GM19025 (cell line): ENCODE measurements at regions not wholly inside any gene's neighbourhood (a gene's known extent, or its start where the extent isn't known, plus 50 kb on each side); places are given as distances from the start of the nearest gene placed in this dataset.

Experiments
- ATAC-seq: cut with Tn5 transposase; IDR thresholded peaks from one replicate; pipeline ENCODE4 v1.9.1; 2021; ENCODE audit warnings: mild to moderate bottlenecking, low read depth, moderate library complexity; ENCODE audit not compliant: unreplicated experiment

DNA sequence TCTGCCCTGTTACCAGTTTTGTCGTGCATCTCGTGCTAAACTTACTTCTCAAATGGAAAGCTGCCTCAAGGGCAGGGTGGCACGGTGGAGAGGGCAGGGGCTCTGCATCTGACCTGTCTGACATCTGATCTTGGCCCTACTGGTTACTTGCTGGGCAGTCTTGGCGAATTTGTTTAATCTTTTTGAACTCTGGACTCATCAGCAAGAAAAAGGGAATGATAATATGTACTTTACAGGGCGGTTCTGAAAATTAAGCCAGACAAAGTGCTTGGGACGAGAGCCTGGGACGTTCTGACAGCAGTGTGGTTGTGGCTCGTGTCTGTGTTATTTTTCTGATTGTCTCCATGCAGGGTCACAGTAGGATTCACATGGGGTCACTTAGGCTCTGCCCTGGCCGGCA lies 659.3 kb downstream of the VRK1 start:
- ATAC-seq, result no peak

DNA sequence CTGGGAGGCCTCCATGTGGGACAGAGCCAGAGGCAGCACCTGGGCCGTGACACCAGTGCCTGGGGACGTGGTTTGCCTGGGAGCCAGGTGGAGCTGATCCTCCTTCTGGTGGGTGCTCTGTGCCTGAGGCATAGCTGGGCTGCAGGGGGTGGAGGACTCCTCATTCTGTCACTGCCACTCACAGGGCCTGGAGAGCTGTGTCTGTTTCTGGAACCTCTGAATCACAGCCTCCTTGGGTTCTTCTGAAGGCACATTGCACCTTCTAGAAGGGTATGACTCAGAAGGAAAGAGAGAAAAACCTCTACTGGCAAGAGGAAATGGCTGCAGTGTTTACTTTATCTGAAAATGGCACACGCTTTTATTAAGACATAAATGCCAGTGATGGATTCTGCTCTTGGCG lies 659.8 kb downstream of the VRK1 start:
- no peak for ATAC-seq

DNA sequence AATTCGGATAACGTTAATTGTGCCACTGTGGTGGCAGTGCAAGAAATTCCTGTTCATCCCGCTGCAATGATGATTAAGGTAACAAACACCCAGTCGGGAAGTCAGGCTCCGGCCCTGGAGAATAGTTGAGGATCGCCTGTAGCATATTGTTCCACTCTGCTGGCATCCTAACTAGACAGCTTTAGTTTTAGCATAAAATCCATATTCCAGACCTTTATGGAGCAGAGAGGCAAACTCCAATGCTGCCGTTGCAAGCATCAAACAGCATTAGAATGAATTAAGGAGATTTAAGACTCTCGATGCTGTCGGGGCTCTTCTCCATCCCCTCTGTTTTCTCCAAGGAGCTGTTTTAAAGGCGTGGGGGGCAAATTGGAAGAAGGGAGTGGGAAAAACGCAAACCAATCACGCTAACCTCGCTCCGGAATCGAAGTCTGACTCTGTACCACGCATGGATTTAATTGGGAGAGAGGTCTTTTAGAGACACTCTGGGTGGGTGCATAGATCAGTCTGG lies 660.4 kb downstream of the VRK1 start:
- ATAC-seq, result no peak

DNA sequence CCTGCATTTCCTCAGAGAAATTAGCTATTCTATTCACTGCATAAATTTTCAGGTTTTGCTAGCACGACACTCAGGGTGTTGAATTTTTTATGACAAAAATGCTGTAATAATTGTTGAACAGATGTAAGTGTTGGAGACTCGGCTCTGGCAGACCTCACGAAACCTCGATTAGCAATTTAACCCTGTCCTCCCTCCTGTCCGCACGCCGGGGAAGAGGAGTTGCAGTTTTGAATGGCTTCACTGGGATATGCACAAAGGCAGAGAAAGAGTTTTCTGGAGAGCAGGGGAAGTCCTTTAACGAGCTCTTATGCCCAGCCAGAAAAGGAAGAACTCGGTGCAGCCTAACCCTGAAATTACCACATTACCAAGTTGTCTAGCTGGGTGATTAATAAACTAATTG lies 661.1 kb downstream of the VRK1 start:
- ATAC-seq, result no peak

DNA sequence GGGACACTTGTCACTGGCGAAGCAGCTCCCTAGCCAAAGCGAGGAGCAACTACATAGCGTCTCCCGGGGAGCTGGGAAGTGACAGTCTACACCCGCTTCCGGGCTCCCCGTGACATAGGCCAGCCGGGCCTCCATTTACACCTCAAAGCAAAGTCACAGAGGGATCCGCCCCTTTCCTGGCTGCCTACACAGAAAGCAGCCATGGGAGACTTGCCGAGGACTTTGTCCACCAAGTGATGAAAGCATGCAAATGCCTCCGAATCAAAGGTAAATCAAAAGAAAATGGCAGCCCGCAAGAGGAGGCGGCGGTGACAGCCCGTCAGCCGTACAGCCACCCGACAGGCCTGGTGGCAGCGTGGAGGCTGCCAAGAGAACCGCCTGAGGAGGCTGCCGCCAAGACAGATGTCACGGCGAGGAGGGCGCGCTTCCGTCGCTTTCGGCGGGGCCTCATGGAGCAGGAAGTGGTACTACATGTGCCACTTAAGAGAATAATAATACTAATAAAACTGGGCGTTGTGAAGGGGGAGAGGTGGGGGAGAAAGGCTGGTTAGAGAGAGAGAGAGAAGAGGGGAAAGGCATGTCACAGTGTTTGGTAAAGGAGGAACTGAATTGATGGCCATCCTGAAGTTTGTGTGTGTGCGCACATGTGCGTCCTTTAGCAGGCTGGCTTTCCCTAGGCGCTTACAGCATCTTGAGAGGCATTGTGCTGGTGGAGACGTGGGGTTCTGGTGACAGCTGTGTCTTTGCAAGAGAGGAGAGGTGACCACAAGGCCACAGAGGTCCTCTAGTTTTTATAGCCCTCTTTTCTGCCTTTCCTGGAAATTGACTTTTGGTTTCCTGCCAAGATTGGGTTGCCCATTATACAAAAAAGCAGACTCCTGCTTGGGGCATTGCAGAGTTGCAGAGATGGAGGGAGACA lies 661.7 kb downstream of the VRK1 start:
- no peak for ATAC-seq

DNA sequence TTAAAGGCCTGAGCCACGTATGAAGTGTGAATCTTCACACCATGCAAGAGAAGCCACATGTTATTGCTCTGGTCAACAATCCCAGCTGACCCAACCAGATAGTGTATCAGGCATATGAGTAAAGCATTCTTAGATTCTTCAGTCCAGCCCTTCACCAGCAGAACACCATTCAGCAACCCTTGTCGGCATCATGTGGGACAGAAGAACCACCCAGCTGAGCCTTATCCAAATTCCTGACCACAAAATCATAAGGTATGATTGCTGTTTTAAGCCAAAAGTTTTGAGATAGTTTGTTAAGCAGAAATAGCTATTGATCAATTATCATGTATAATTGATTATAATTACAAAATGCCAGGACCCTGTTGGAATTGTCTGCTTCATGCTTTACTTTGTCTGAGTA lies 664.9 kb downstream of the VRK1 start:
- no peak for ATAC-seq

DNA sequence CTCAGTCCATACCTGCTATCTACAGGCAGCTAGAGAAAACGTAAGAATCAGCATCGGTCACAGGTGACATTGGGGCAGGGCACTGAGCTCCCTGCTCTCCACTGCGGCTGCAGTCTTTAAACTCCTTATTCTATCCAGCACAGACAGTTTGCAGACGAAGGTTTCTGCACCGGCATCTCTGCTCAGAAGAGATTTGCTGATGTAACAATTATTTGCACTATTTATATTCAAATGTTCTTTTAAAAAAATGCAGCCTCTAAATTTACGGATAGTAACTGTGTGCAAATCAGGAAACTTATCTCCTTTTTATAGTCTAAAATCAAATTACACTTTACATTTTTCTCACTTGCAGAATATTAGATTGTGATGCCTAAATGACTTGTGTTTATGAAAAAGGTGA lies 671.0 kb downstream of the VRK1 start:
- no peak for ATAC-seq

DNA sequence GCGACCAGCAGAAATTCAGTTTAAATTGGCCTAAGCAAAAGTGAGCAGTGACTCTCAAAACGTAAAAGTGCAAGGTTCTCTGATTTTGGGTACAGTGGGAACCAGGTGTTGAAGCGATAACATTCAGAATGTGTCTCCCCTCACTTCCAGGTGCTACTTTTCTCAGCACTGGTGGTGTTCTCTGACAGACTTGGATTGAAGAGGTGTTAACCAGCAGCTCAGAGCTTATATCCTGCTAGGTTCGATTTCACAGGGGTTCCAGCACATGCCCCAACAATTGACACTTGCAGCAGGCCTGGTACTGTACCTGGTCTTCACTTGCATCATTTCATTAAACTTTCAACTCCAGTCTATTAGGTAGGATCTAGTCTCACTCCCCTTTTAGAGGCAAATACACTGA lies 680.2 kb downstream of the VRK1 start:
- ATAC-seq, result no peak

DNA sequence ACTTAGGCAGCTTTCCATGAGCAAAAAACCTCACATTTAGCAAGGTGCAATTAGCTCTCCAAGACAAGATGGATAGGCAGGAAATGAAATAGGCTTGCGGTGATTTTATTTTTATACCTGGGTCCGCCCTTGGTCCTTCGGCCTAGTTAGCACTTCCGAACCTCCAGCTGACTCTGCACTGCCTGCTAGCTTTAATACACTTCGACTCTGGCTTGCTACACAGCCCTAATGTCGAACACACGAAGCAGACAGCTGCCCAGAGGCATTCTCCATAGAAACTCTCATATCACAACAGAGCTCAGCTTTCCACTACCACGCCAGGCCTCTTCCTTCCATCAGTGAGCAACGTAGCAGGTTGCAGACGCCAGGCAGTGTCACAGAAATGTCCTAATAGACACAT lies 688.0 kb downstream of the VRK1 start:
- ATAC-seq, result no peak

DNA sequence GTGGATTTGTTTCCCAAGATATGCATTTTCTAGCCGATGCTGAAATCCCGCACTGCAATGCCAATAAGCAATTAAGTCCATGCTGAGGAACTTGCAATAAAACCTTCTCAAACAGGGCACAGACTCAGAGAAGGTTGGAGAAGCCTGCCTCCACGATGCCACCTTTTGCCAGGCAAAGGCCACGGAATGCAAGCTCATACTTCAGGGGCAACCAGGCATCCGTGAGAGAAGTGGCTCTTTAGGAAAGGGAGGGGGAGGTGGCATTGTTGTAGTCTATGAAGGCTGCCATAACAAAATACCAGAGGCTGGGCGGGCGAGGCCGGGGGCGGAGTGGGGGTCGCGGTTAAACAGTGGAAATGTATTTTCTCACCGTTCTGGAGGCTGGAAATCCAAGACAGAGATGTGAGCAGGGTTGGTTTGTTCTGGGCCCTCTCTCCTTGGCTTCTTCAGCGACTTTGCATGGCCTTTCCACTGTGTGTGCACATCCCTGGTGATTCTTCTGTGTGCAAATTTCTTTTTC lies 689.5 kb downstream of the VRK1 start:
- ATAC-seq, result no peak

DNA sequence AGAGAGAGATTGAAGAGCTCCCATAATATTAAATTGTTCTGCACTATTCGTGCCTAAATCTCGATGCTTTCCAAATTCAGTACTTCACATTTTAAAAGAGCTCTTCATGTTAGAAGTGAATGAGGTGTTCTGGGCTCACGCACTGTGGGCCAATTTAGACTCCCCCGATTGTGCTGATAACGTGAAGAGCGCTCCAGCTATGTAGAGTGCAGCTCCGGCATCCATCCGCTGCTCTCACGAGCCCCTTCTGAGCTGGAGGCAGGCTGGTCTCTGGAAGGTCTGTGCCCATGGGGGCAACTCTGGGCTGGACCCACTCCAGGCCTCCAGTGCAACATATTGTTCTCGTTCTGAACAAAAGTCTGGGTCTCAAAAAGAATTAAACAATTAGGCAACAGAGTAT lies 692.6 kb downstream of the VRK1 start:
- no peak for ATAC-seq

DNA sequence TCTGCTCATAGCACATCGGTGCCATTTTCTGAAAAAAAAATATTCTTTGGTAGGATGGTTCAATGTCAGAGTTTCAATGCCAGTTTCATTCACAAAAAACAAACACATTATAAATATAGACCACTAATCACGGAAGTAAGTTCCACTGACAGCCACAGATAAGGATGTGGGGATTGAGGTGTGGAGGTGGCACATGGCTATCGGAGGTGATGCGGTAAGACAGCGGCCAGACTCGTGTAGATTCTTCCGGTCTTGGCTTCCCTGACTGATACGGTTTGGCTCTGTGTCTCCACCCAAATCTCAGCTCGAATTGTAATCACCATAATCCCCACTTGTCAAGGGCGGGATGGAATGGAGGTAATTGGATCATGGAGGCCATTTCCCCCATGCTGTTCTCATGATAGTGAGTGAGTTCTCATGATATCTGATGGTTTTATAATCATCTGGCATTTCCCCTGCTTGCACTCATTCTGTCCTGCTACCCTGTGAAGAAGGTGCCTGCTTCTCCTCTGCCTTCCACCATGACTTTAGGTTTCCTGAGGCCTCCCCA lies 693.4 kb downstream of the VRK1 start:
- ATAC-seq, result no peak

DNA sequence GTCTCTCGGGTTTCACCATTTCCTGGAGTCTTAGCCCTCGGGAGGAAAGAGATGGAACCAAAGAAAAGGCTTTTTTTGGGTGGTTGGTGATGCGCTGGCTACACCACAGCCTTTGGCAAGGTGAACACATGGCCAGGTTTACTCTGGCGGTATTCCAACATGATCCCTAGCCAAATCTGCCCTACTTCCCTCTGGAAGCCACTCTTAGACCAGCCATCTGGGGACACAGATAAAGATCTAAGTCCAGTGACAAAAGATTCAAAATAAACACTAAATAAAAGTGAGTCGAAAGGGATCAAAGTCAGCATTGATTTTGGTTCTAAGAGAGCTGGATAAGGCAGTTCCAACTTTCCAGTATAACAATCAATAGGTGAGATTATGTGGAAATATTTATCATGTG lies 694.5 kb downstream of the VRK1 start:
- no peak for ATAC-seq

DNA sequence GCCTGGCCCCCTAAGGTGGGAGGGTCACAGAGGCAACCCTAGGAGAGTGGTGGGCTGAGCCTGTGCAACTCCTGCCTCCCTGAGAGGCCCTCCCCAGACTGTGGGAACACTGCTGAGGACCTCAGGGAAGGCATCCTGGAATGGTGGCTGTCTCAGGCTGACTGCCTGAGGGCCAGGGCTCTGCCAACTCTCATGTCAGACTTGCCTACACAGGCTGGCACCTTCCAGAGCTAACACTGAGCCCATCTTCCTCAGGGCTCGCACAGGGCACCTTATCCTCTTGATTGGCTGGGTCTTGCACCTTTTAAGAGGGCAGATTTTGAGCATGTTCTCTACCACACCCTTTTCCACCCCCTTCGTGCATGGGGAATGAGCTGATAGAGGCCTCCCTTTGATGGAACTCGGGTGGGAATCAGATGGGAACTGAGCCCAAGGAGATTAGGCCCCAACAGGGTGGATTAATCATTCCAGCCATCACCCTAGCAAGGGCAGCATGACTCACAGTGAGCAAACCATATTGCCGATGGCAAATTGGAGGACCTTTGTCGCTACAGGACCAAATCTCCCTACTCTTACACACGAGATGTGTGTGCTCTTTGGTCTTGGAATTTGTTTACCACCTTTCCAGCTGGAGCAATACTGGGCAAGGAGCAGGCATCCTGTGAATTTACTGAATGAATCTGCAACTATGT lies 702.8 kb downstream of the VRK1 start:
- ATAC-seq, result no peak

DNA sequence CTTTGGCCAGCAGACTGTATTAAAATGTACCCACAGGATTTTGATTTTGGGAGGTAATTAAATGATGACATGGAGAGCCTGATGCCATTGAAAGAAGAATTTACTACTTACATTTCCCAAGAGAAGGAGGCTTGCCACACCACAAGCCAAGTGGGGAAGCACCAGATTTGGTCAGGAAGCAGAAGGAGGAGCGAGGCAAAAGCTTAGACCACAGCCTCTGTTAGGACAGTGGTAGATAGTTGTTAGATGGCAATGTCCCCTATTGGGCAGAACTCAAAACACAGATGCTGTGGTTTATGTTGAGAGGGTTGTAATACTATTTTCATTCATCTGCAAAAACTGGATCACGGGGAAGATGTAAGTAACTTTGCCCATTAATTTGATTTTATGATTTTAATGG lies 709.4 kb downstream of the VRK1 start:
- no peak for ATAC-seq

DNA sequence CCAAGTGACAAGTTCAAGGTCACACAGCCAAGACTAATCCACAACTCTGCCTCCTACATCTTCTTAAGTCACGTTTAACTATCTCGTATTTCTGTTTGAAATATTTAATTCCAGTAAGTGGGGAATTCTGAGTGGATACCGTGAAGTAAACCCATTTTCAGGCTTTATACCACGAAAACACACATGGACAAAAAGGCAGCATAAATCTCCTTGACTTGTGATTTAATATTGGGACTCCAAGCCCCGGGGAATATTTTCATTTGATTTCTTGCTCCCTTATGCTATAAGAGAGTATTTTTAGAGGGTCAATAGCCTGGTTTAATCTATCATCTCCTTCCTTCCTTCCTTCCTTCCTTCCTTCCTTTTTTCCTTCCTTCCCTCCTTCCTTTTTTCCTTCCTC lies 716.7 kb downstream of the VRK1 start:
- ATAC-seq, result no peak

DNA sequence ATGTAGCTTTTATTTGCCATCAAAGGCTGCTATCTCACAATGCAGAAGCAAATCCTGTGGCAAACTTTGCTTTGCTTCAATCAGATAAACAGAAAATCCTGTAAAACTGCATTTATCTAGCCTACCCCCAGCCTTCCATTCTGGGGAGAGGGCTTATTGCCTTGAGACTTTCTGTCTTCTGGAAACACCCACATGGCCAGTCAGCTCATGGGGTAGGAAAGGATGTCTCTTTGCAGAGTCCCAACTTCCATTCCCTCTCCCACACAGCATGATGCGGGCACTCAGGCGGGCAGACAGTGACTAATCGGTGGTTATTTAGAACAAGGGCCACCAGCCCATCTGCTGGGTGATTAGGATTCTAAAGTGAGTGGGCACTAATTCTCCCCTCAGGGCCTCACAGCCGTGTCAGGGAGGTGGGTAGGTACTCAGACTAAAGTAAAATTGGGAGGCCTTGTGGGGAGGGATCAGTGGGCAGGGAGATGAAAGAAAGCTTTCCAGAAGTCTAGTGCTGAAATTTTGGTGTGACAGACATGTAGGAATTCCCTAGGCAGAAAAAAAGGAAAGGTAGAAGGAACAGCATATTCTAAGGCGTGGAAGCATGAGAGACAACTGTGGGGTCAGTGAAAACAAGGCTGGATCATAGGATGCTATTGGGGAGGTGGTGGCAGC lies 720.5 kb downstream of the VRK1 start:
- ATAC-seq, result no peak

DNA sequence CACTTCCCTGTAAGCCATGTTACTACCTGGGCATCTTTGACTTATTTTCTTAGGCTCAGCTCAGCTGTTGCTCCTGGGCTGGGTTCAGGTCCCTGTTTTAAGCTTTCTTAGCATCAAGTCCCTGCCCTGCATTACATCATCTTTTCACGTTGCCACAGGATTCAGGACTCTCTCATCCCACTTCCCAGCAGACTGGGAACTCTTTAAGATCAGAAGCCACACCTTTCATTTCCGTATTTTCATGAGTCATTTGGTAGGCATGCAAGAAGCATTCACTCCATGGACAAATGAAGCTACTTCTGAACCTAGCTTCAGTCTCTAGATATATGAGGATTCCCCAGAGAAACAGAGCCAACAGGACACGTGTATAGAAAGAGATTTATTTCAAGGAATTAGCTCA lies 726.8 kb downstream of the VRK1 start:
- ATAC-seq, result no peak

DNA sequence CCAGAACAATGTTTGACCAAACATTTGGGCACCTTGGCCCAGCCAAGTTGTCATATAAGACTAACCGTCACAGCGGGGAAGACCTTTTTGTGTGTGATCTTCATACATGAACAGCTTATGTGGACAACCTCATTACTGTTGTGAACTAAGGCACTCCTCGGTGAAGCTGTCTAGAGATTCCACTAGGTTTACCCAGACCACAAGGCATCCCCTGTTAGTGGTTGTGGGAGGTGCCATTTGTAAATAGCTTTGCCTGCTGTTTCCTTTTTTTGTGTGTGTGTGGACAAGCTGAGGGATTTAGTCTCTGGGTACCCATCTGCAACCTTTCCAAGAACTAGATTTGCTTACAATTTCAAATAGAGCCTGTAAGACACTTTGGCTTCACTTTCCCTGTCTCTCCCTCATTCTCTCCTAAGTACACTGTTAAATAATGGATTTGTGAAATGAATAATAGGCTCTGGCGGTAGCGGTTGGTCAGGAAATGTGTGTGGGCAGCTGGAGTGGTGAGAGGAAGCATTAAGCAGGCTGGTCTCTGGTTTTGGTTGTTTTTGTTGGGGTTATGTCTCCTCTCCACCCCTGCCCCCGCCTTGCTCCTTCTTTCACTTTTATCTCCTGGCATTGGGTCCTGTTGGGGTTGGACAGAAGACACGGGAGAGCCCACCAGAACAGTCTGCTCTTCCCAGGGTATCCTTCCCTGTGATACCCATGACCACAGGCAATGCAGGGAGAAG lies 727.6 kb downstream of the VRK1 start:
- ATAC-seq, result no peak

DNA sequence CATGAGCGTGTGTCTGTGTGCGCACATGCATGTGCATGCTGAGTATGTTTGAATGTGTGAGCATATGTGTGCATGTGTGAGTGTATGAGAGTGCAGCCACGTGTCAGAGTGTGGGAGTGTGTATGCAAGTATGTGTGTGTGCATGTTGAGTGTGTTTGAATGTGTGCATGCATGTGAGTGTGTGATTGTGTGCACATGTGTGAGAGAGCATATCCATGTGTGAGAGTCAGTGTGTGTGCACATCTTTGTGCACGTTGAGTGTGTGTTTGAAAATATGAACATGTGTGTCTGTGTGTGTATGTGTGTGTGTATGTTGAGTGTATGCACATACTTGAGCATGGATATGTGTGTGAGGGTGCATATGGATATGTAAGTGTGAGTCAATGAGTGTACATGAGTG lies 730.8 kb downstream of the VRK1 start:
- ATAC-seq, result no peak
